Left lung (tissue), 4 donors: ENCODE measurements at regions not wholly inside any gene's neighbourhood (a gene's known extent, or its start where the extent isn't known, plus 50 kb on each side); places are given as distances from the start of the nearest gene placed in this dataset.

ENCODE experiments used
- ATAC-seq: fragments of 200-7000 bp; cut with Tn5 transposase; one replicate; pipeline ENCODE4 v1.9.1; 2020; ENCODE audit warnings: moderate library complexity
- DNase-seq, 4 donors: peaks; one replicate each; pipeline ENCODE4 v3.0.0-alpha.2; 2013 to 2020
- H3K27ac ChIP-seq, 2 donors: fragments of 200-600 bp; sonication (generic) in 1 of 2; one replicate each; pipeline versions ENCODE4 v1.5.0 to v1.8.0; 2020 to 2021
- H3K27me3 ChIP-seq, 2 donors: fragments of 200-600 bp; sonication (generic) in 1 of 2; one replicate each; pipeline versions ENCODE4 v1.5.0 to v1.8.0; 2020 to 2021
- H3K36me3 ChIP-seq, 2 donors: fragments of 200-600 bp; sonication (generic) in 1 of 2; one replicate each; pipeline versions ENCODE4 v1.5.0 to v1.8.0; 2020 to 2021
- H3K4me1 ChIP-seq, 2 donors: fragments of 200-600 bp; one replicate each; pipeline ENCODE4 v1.8.0; 2021
- H3K4me3 ChIP-seq, 2 donors: fragments of 200-600 bp; sonication (generic) in 1 of 2; one replicate each; pipeline versions ENCODE4 v1.5.0 to v1.8.0; 2020 to 2021; ENCODE audit warnings: mild to moderate bottlenecking in 1 of 2
- H3K9me3 ChIP-seq, 2 donors: fragments of 200-600 bp; sonication (generic) in 1 of 2; one replicate each; pipeline versions ENCODE4 v1.5.0 to v1.8.0; 2020 to 2021
- CTCF ChIP-seq, 2 donors: fragments of 200-600 bp; sonication (generic) in 1 of 2; IDR thresholded peaks; one replicate each; pipeline versions ENCODE4 v1.5.0 to v1.8.0; 2021; ENCODE audit warnings: antibody characterized with exemption in 2 of 2
- intact Hi-C, 2 donors: fragments of 100-400 bp; cut with DNase I; formaldehyde crosslinking; loops; one replicate each; pipeline versions ENCODE4 v1.11.2 to v1.14.2; 2022
- donor health status: DM: no; HTN: yes; CAD: no.
- donor health status: DM: no; HTN: no; CAD: no.

- TF ChIP-seq CTCF (IDR thresholded peaks at IDR 0.05): no peak
- no peak overlapping the region for H3K27ac ChIP-seq
- H3K4me1 ChIP-seq: no peaks in the 10 kb centered on the region
- H3K36me3 ChIP-seq: no peaks in the 10 kb centered on the region
- peaks cover 4 to 59% of the 10 kb centered on the region in 2 donors for H3K27me3 ChIP-seq
- DNase-seq (no peak), ATAC-seq (no peak)
- intact Hi-C loops: no loop called here
- H3K4me3 ChIP-seq: no peak overlapping the region
- no peaks in the 10 kb centered on the region for H3K9me3 ChIP-seq
Observed at GRCh38 chr17:45650561-45650960, 133.6 kb upstream of the CRHR1 start.

GRCh38 chr17:45651145-45651709 lies 132.9 kb upstream of the CRHR1 start:
- Histone ChIP-seq H3K27me3 (peaks cover 4 to 52% of the 10 kb centered on the region in 2 donors), H3K36me3 (no peaks in the 10 kb centered on the region), H3K9me3 (no peaks in the 10 kb centered on the region), H3K27ac (no peak overlapping the region), H3K4me3 (no peak overlapping the region), H3K4me1 (no peaks in the 10 kb centered on the region)
- no peak for DNase-seq
- no peak for ATAC-seq
- TF ChIP-seq CTCF (IDR thresholded peaks at IDR 0.05): no peak
- intact Hi-C loops: no loop called here

GRCh38 chr17:45653616-45654015 lies 130.5 kb upstream of the CRHR1 start:
- Histone ChIP-seq H3K36me3 (no peaks in the 10 kb centered on the region), H3K27me3 (peaks cover 0 to 29% of the 10 kb centered on the region in 2 donors), H3K4me3 (no peak overlapping the region), H3K27ac (no peak overlapping the region), H3K4me1 (no peaks in the 10 kb centered on the region), H3K9me3 (no peaks in the 10 kb centered on the region)
- TF ChIP-seq CTCF (IDR thresholded peaks at IDR 0.05): no peak
- ATAC-seq: no peak
- intact Hi-C loops: no loop called here
- no peak for DNase-seq

GRCh38 chr17:45656527-45657181 lies 127.5 kb upstream of the CRHR1 start:
- Histone ChIP-seq H3K36me3 (no peaks in the 10 kb centered on the region), H3K4me1 (no peaks in the 10 kb centered on the region), H3K4me3 (no peak overlapping the region), H3K9me3 (no peaks in the 10 kb centered on the region), H3K27me3 (peaks cover 0 to 21% of the 10 kb centered on the region in 2 donors), H3K27ac (no peak overlapping the region)
- intact Hi-C loops: no loop called here
- DNase-seq (no peak), ATAC-seq (no peak)
- TF ChIP-seq CTCF (IDR thresholded peaks at IDR 0.05): no peak

- Histone ChIP-seq H3K4me3 (no peak overlapping the region), H3K27ac (no peak overlapping the region), H3K36me3 (no peaks in the 10 kb centered on the region), H3K27me3 (peaks cover 0 to 39% of the 10 kb centered on the region in 2 donors), H3K4me1 (no peaks in the 10 kb centered on the region), H3K9me3 (peaks cover 0 to 3% of the 10 kb centered on the region in 2 donors)
- TF ChIP-seq CTCF (IDR thresholded peaks at IDR 0.05): no peak
- ATAC-seq (no peak), DNase-seq (no peak)
- intact Hi-C loops: no loop called here
Observed at GRCh38 chr17:45660474-45660873, 123.6 kb upstream of the CRHR1 start.
